PC-3 (cell line): ENCODE measurements at regions not wholly inside any gene's neighbourhood (a gene's known extent, or its start where the extent isn't known, plus 50 kb on each side); places are given as distances from the start of the nearest gene placed in this dataset.
"Not testable (repeated sequence)": the region's sequence is repeated elsewhere in the genome, so short reads cannot be mapped to it uniquely, and the experiment has no call there.

Experiments used
- ATAC-seq: fragments of 200-7000 bp; cut with Tn5 transposase; 2 replicates; pipeline ENCODE4 v1.9.1; 2020; ENCODE audit warnings: mild to moderate bottlenecking, moderate library complexity
- BruUV-seq: library from RNA; stranded (reverse); fragments of 400-500 nt; replicated peaks from 2 replicates; lab custom pipeline; 2021; lab: Mats Ljungman, UMichigan
- CTCF ChIA-PET: fragments of 300-600 bp; sonication (Branson Sonifier 250); formaldehyde crosslinking; loops from one replicate; lab custom pipeline; 2022; ENCODE audit warnings: antibody characterized with exemption; lab: Charles Lee
- POLR2A ChIA-PET: fragments of 300-600 bp; sonication (Branson Sonifier 250); formaldehyde crosslinking; loops from one replicate; lab custom pipeline; 2022; ENCODE audit warnings: antibody characterized with exemption; ENCODE audit not compliant: unreplicated experiment; lab: Charles Lee
- DNase-seq: peaks from one replicate; pipeline ENCODE4 v3.0.0-alpha.2; 2015
- H2AFZ ChIP-seq: fragments of 300-600 bp; sonication (generic); 2 replicates; pipeline ENCODE4 v1.6.0; 2016; ENCODE audit warnings: antibody characterized with exemption, low read length
- H3F3A ChIP-seq: fragments of 300-600 bp; sonication (generic); one replicate; pipeline ENCODE4 v1.6.0; 2017; ENCODE audit warnings: antibody characterized with exemption, low read length, control low read depth, mild to moderate bottlenecking; ENCODE audit not compliant: unreplicated experiment
- H3K27ac ChIP-seq: fragments of 300-600 bp; sonication (generic); 2 replicates; pipeline ENCODE4 v1.5.1; 2016; ENCODE audit warnings: mild to moderate bottlenecking, low read length
- H3K27me3 ChIP-seq: fragments of 300-600 bp; sonication (generic); 2 replicates; pipeline ENCODE4 v1.6.1; 2016; ENCODE audit warnings: low read length, mixed read lengths
- H3K36me3 ChIP-seq: fragments of 300-600 bp; sonication (generic); 2 replicates; pipeline ENCODE4 v1.6.1; 2016; ENCODE audit warnings: low read depth, mixed run types, low read length, mixed read lengths
- H3K4me1 ChIP-seq: fragments of 300-600 bp; sonication (generic); 2 replicates; pipeline ENCODE4 v1.5.1; 2016; ENCODE audit warnings: low read length; ENCODE audit not compliant: insufficient read depth
- H3K4me2 ChIP-seq: fragments of 300-600 bp; sonication (generic); 2 replicates; pipeline ENCODE4 v1.6.0; 2016; ENCODE audit warnings: low read length
- H3K4me3 ChIP-seq: fragments of 300-600 bp; sonication (generic); 2 replicates; pipeline ENCODE4 v1.5.1; 2016; ENCODE audit warnings: mild to moderate bottlenecking, low read length, mixed read lengths
- H3K79me2 ChIP-seq: fragments of 300-600 bp; sonication (generic); 2 replicates; pipeline ENCODE4 v1.6.1; 2017; ENCODE audit warnings: low read length, mixed read lengths
- H3K9ac ChIP-seq: fragments of 300-600 bp; sonication (generic); 2 replicates; pipeline ENCODE4 v1.6.0; 2016; ENCODE audit warnings: mild to moderate bottlenecking, low read length
- H3K9me2 ChIP-seq: fragments of 300-600 bp; sonication (generic); replicated peaks from 2 replicates; pipeline ENCODE4 v1.6.1; 2016; ENCODE audit warnings: mixed run types, low read length, mixed read lengths
- H3K9me3 ChIP-seq: fragments of 300-600 bp; sonication (generic); 2 replicates; pipeline ENCODE4 v1.6.1; 2016; ENCODE audit warnings: low read length, mixed read lengths
- H4K20me1 ChIP-seq: fragments of 300-600 bp; sonication (generic); 2 replicates; pipeline ENCODE4 v1.6.1; 2016; ENCODE audit warnings: low read length, mixed read lengths
- intact Hi-C: fragments of 100-400 bp; cut with micrococcal nuclease; formaldehyde crosslinking; loops from 2 replicates; pipeline ENCODE4 v1.9.0; 2023

- H3K4me2 ChIP-seq, BruUV-seq, POLR2A ChIA-PET, H3K9me2 ChIP-seq, H2AFZ ChIP-seq, H3K27me3 ChIP-seq, H3K27ac ChIP-seq, CTCF ChIA-PET, H3F3A ChIP-seq, H3K36me3 ChIP-seq, H3K9ac ChIP-seq, H3K9me3 ChIP-seq, intact Hi-C loops, H3K4me1 ChIP-seq, H3K79me2 ChIP-seq, DNase-seq, ATAC-seq, H4K20me1 ChIP-seq, H3K4me3 ChIP-seq: not testable (repeated sequence)
Measured at GRCh38 chr16:18135024-18135423, 201.5 kb downstream of the NPIPA8 start.

- DNase-seq, H3K79me2 ChIP-seq, H3K36me3 ChIP-seq, H3K9me2 ChIP-seq, H3K4me1 ChIP-seq, H3K27me3 ChIP-seq, H2AFZ ChIP-seq, H3K27ac ChIP-seq, intact Hi-C loops, POLR2A ChIA-PET, H3K4me3 ChIP-seq, H3F3A ChIP-seq, H3K4me2 ChIP-seq, CTCF ChIA-PET, H4K20me1 ChIP-seq, H3K9ac ChIP-seq, BruUV-seq, H3K9me3 ChIP-seq: not testable (repeated sequence)
- ATAC-seq: peak; percentile 58
Measured at GRCh38 chr16:18131587-18131986, 204.9 kb downstream of the NPIPA8 start.

- not testable (repeated sequence) for H3K79me2 ChIP-seq
Measured at GRCh38 chr16:18130478-18131120, 205.9 kb downstream of the NPIPA8 start.

GRCh38 chr16:18127033-18127432 lies 209.5 kb downstream of the NPIPA8 start:
- H3K27me3 ChIP-seq, H3K36me3 ChIP-seq, BruUV-seq, H4K20me1 ChIP-seq, DNase-seq, CTCF ChIA-PET, intact Hi-C loops, H3K9me2 ChIP-seq, H3K4me2 ChIP-seq, H3K4me3 ChIP-seq, H3F3A ChIP-seq, H3K27ac ChIP-seq, H3K79me2 ChIP-seq, H3K4me1 ChIP-seq, H2AFZ ChIP-seq, ATAC-seq, H3K9ac ChIP-seq, POLR2A ChIA-PET, H3K9me3 ChIP-seq: not testable (repeated sequence)

More at GRCh38 chr16:18130478-18131120, 205.9 kb downstream of the NPIPA8 start:
- H4K20me1 ChIP-seq, BruUV-seq, H3K4me3 ChIP-seq, intact Hi-C loops, CTCF ChIA-PET, H3K36me3 ChIP-seq, H3K27ac ChIP-seq, H3K9ac ChIP-seq, ATAC-seq, H2AFZ ChIP-seq, H3K9me2 ChIP-seq, H3K4me2 ChIP-seq, H3K9me3 ChIP-seq, H3K27me3 ChIP-seq, H3K4me1 ChIP-seq, DNase-seq, H3F3A ChIP-seq, POLR2A ChIA-PET: not testable (repeated sequence)

GRCh38 chr16:18119092-18119491 lies 217.4 kb downstream of the NPIPA8 start:
- H3K4me3 ChIP-seq, H3K27me3 ChIP-seq, H3K79me2 ChIP-seq, H3K9ac ChIP-seq, H3K4me1 ChIP-seq, CTCF ChIA-PET, ATAC-seq, BruUV-seq, H3K9me3 ChIP-seq, H3K27ac ChIP-seq, H3K9me2 ChIP-seq, DNase-seq, POLR2A ChIA-PET, intact Hi-C loops, H3F3A ChIP-seq, H4K20me1 ChIP-seq, H3K36me3 ChIP-seq, H2AFZ ChIP-seq, H3K4me2 ChIP-seq: not testable (repeated sequence)

- H4K20me1 ChIP-seq, intact Hi-C loops, H3K4me2 ChIP-seq, H3K36me3 ChIP-seq, DNase-seq, POLR2A ChIA-PET, H2AFZ ChIP-seq, H3K9me2 ChIP-seq, H3K4me3 ChIP-seq, CTCF ChIA-PET, H3K27ac ChIP-seq, H3K4me1 ChIP-seq, H3K9ac ChIP-seq, H3F3A ChIP-seq, H3K79me2 ChIP-seq, BruUV-seq, ATAC-seq, H3K27me3 ChIP-seq, H3K9me3 ChIP-seq: not testable (repeated sequence)
Measured at GRCh38 chr16:18118684-18119083, 217.9 kb downstream of the NPIPA8 start.

- H3K9me2 ChIP-seq, ATAC-seq, H3K4me2 ChIP-seq, H3K27ac ChIP-seq, H4K20me1 ChIP-seq, H3K4me3 ChIP-seq, H3K36me3 ChIP-seq, BruUV-seq, H2AFZ ChIP-seq, H3K27me3 ChIP-seq, DNase-seq, H3K9me3 ChIP-seq, H3K9ac ChIP-seq, CTCF ChIA-PET, H3K79me2 ChIP-seq, intact Hi-C loops, H3K4me1 ChIP-seq, H3F3A ChIP-seq, POLR2A ChIA-PET: not testable (repeated sequence)
Measured at GRCh38 chr16:18118071-18118470, 218.5 kb downstream of the NPIPA8 start.
